Ishikawa (cell line): ENCODE measurements at regions not wholly inside any gene's neighbourhood (a gene's known extent, or its start where the extent isn't known, plus 50 kb on each side); places are given as distances from the start of the nearest gene placed in this dataset.

ENCODE experiments used
- EGR1 ChIP-seq: IDR thresholded peaks from 2 replicates; pipeline ENCODE4 v1.6.1; 2012
- EP300 ChIP-seq: IDR thresholded peaks from 2 replicates; pipeline ENCODE4 v1.6.1; 2012; ENCODE audit warnings: borderline replicate concordance
- FOXM1 ChIP-seq: IDR thresholded peaks from 2 replicates; pipeline ENCODE4 v1.6.1; 2012; ENCODE audit warnings: low read depth, borderline replicate concordance
- NFIC ChIP-seq: IDR thresholded peaks from 2 replicates; pipeline ENCODE4 v1.6.1; 2012
- RAD21 ChIP-seq: IDR thresholded peaks from 2 replicates; pipeline ENCODE4 v1.6.1; 2012; ENCODE audit warnings: low read depth
- REST ChIP-seq: IDR thresholded peaks from 2 replicates; pipeline ENCODE4 v1.6.1; 2012; ENCODE audit warnings: low read depth, mild to moderate bottlenecking
- TCF12 ChIP-seq: IDR thresholded peaks from 2 replicates; pipeline ENCODE4 v1.6.1; 2012; ENCODE audit warnings: low read depth
- YY1 ChIP-seq: IDR thresholded peaks from 2 replicates; pipeline ENCODE4 v1.6.1; 2012; ENCODE audit warnings: low read depth
- ZBTB7A ChIP-seq: IDR thresholded peaks from 2 replicates; pipeline ENCODE4 v1.6.1; 2012; ENCODE audit warnings: low read depth
- TF ChIP-seq, protein P1 (sequence below): IDR thresholded peaks from 2 replicates; pipeline ENCODE4 v1.6.1; 2012

GRCh38 chr7:132638000-132638399, 61.7 kb upstream of the PLXNA4 start:
- TF ChIP-seq FOXM1 (no peak), REST (no peak), RAD21 (no peak), EGR1 (no peak), EP300 (no peak), ZBTB7A (no peak), YY1 (no peak), TCF12 (no peak), NFIC (no peak)
- TF ChIP-seq, protein P1, sequence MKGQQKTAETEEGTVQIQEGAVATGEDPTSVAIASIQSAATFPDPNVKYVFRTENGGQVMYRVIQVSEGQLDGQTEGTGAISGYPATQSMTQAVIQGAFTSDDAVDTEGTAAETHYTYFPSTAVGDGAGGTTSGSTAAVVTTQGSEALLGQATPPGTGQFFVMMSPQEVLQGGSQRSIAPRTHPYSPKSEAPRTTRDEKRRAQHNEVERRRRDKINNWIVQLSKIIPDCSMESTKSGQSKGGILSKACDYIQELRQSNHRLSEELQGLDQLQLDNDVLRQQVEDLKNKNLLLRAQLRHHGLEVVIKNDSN: no peak
